GM23248 (cell line): ENCODE measurements at regions not wholly inside any gene's neighbourhood (a gene's known extent, or its start where the extent isn't known, plus 50 kb on each side); places are given as distances from the start of the nearest gene placed in this dataset.

Experiments
- DNase-seq: peaks from one replicate; pipeline ENCODE4 v3.0.0-alpha.2; 2015
- H2AFZ ChIP-seq: fragments of 200-600 bp; sonication (generic); 2 replicates; pipeline ENCODE4 v1.6.1; 2016; ENCODE audit warnings: antibody characterized with exemption
- H3F3A ChIP-seq: fragments of 200-600 bp; sonication (generic); 2 replicates; pipeline ENCODE4 v1.6.1; 2016; ENCODE audit warnings: mild to moderate bottlenecking, antibody characterized with exemption, mixed run types; ENCODE audit not compliant: insufficient read depth
- H3K27ac ChIP-seq: fragments of 200-600 bp; sonication (generic); 2 replicates; pipeline ENCODE4 v1.5.1; 2016; ENCODE audit warnings: mild to moderate bottlenecking
- H3K27me3 ChIP-seq: fragments of 200-600 bp; sonication (generic); replicated peaks from 2 replicates; pipeline ENCODE4 v1.6.1; 2016; ENCODE audit warnings: mild to moderate bottlenecking; ENCODE audit not compliant: insufficient read depth
- H3K36me3 ChIP-seq: fragments of 200-600 bp; sonication (generic); 2 replicates; pipeline ENCODE4 v1.6.1; 2016; ENCODE audit warnings: low read depth, mild to moderate bottlenecking
- H3K4me1 ChIP-seq: fragments of 200-600 bp; sonication (generic); 2 replicates; pipeline ENCODE4 v1.6.1; 2016; ENCODE audit warnings: mild to moderate bottlenecking; ENCODE audit not compliant: insufficient read depth
- H3K4me2 ChIP-seq: fragments of 200-600 bp; sonication (generic); one replicate; pipeline ENCODE4 v1.6.1; 2016; ENCODE audit warnings: mild to moderate bottlenecking; ENCODE audit not compliant: unreplicated experiment
- H3K4me3 ChIP-seq: fragments of 200-600 bp; sonication (generic); 2 replicates; pipeline ENCODE4 v1.5.1; 2016; ENCODE audit warnings: mild to moderate bottlenecking
- H3K79me2 ChIP-seq: fragments of 200-600 bp; sonication (generic); 2 replicates; pipeline ENCODE4 v1.6.1; 2016; ENCODE audit warnings: mild to moderate bottlenecking; ENCODE audit not compliant: insufficient read depth
- H3K9ac ChIP-seq: fragments of 200-600 bp; sonication (generic); 2 replicates; pipeline ENCODE4 v1.6.1; 2016; ENCODE audit warnings: mild to moderate bottlenecking
- H3K9me2 ChIP-seq: fragments of 200-600 bp; sonication (generic); 2 replicates; pipeline ENCODE4 v1.6.1; 2016; ENCODE audit warnings: mixed run types, mild to moderate bottlenecking, moderate library complexity; ENCODE audit not compliant: insufficient read depth
- H3K9me3 ChIP-seq: fragments of 200-600 bp; sonication (generic); one replicate; pipeline ENCODE4 v1.6.1; 2017; ENCODE audit warnings: low read depth
- H4K20me1 ChIP-seq: fragments of 200-600 bp; sonication (generic); 2 replicates; pipeline ENCODE4 v1.6.0; 2016; ENCODE audit not compliant: insufficient read depth
- EZH2 ChIP-seq: fragments of 200-600 bp; sonication (generic); IDR thresholded peaks from 2 replicates; pipeline ENCODE4 v1.6.1; 2018; ENCODE audit warnings: antibody characterized with exemption, mild to moderate bottlenecking; ENCODE audit not compliant: insufficient read depth, poor library complexity, severe bottlenecking
- EZH2phosphoT487 ChIP-seq: fragments of 200-600 bp; sonication (generic); IDR thresholded peaks from 2 replicates; pipeline ENCODE4 v1.6.1; 2018; ENCODE audit warnings: antibody characterized with exemption, moderate library complexity, mild to moderate bottlenecking, low read depth; ENCODE audit not compliant: insufficient read depth
- WGBS, 2 experiments: methylation state at CpG; one replicate each; pipeline ENCODE4 v1.1.6; 2015 to 2017; ENCODE audit warnings: low lambda C conversion rate in 2 of 2, low coverage in 1 of 2; ENCODE audit errors: missing lambda C conversion rate in 2 of 2; 5-methylcytosine and 5-hydroxymethylcytosine counted together
- in situ Hi-C: fragments of 300-500 bp; cut with MboI; formaldehyde crosslinking; loops from 2 replicates; pipeline ENCODE4 v1.15.0; 2020

- Histone ChIP-seq H3K4me3 (no peak overlapping the region), H3K36me3 (0 out of 2 replicates have a peak, but pooled peaks cover 2% of the 10 kb centered on the region), H3F3A (peaks cover 50% of the 10 kb centered on the region), H3K4me2 (no peak overlapping the region), H3K9ac (no peak overlapping the region), H3K27me3 (no peaks in the 10 kb centered on the region), H4K20me1 (no peaks in the 10 kb centered on the region), H2AFZ (no peak overlapping the region), H3K27ac (no peak overlapping the region), H3K9me2 (no peaks in the 10 kb centered on the region), H3K9me3 (no peaks in the 10 kb centered on the region), H3K4me1 (peaks cover 56% of the 10 kb centered on the region), H3K79me2 (no peaks in the 10 kb centered on the region)
- in situ Hi-C loops = loop anchor here (25.0 kb wide), 1 partner anchor 590 kb away; the partner anchor contains the start of gene MN1
- no peak for DNase-seq
- TF ChIP-seq EZH2phosphoT487 (no peak), EZH2 (no peak)
These were observed 564.8 kb downstream of the MIAT start for GRCh38 chr22:27222178-27222577.

GRCh38 chr22:27223317-27224177 lies 566.2 kb downstream of the MIAT start:
- no peaks in the 10 kb centered on the region for H3K79me2 ChIP-seq
- H3K4me2 ChIP-seq = peak overlapping the region; percentile 68
- H3K36me3 ChIP-seq = 0 out of 2 replicates have a peak, but pooled peaks cover 2% of the 10 kb centered on the region
- WGBS, 2 experiments = 0% methylated on average over 3 of the region's 3 CpGs
- H3K9me3 ChIP-seq = no peaks in the 10 kb centered on the region
- H3K27me3 ChIP-seq = no peaks in the 10 kb centered on the region
- no peaks in the 10 kb centered on the region for H4K20me1 ChIP-seq
- no peaks in the 10 kb centered on the region for H3K9me2 ChIP-seq
- DNase-seq = peak; percentile 96
- no peak overlapping the region for H2AFZ ChIP-seq
- in situ Hi-C loops = loop anchor here (25.0 kb wide), 1 partner anchor 589 kb away; the partner anchor contains the start of gene MN1
- peaks cover 50% of the 10 kb centered on the region for H3F3A ChIP-seq
- peak overlapping the region; percentile 92 for H3K27ac ChIP-seq
- TF ChIP-seq EZH2phosphoT487 = peak; percentile 86; the same call in 1 of the 2 replicates
- TF ChIP-seq EZH2 = no peak
- peak overlapping the region; percentile 74 for H3K9ac ChIP-seq
- H3K4me1 ChIP-seq = peaks cover 49% of the 10 kb centered on the region
- H3K4me3 ChIP-seq = peak overlapping the region; percentile 35

GRCh38 chr22:27224485-27225374 lies 567.3 kb downstream of the MIAT start:
- H3K4me1 ChIP-seq = peaks cover 45% of the 10 kb centered on the region
- no peaks in the 10 kb centered on the region for H4K20me1 ChIP-seq
- in situ Hi-C loops = loop anchor here (25.0 kb wide), 1 partner anchor 588 kb away; the partner anchor contains the start of gene MN1
- H3K4me2 ChIP-seq = peak overlapping the region; percentile 68
- WGBS, 2 experiments = 24 to 25% methylated on average over 18 of the region's 18 CpGs
- H3K36me3 ChIP-seq = 0 out of 2 replicates have a peak, but pooled peaks cover 2% of the 10 kb centered on the region
- TF ChIP-seq EZH2 (no peak), EZH2phosphoT487 (no peak)
- peak overlapping the region; percentile 35; the same call in 1 of the 2 replicates for H3K4me3 ChIP-seq
- H2AFZ ChIP-seq = peak overlapping the region; percentile 9; the same call in 1 of the 2 replicates
- H3K9ac ChIP-seq = peak overlapping the region; percentile 74
- no peaks in the 10 kb centered on the region for H3K27me3 ChIP-seq
- H3K27ac ChIP-seq = peak overlapping the region; percentile 92
- peaks cover 50% of the 10 kb centered on the region for H3F3A ChIP-seq
- no peaks in the 10 kb centered on the region for H3K9me2 ChIP-seq
- no peaks in the 10 kb centered on the region for H3K9me3 ChIP-seq
- DNase-seq = peak; percentile 79
- no peaks in the 10 kb centered on the region for H3K79me2 ChIP-seq

GRCh38 chr22:27226666-27227065 lies 569.3 kb downstream of the MIAT start:
- no peak overlapping the region for H2AFZ ChIP-seq
- peaks cover 33% of the 10 kb centered on the region for H3K4me1 ChIP-seq
- no peaks in the 10 kb centered on the region for H3K9me2 ChIP-seq
- H3K9ac ChIP-seq = no peak overlapping the region
- H3K79me2 ChIP-seq = no peaks in the 10 kb centered on the region
- in situ Hi-C loops = no loop called here
- no peaks in the 10 kb centered on the region for H3K36me3 ChIP-seq
- no peaks in the 10 kb centered on the region for H3K9me3 ChIP-seq
- peaks cover 45% of the 10 kb centered on the region for H3F3A ChIP-seq
- H4K20me1 ChIP-seq = no peaks in the 10 kb centered on the region
- no peaks in the 10 kb centered on the region for H3K27me3 ChIP-seq
- H3K4me3 ChIP-seq = no peak overlapping the region
- peak; percentile 60 for DNase-seq
- TF ChIP-seq EZH2phosphoT487 (no peak), EZH2 (no peak)
- 10 to 21% methylated on average over 3 of the region's 3 CpGs for WGBS, 2 experiments
- H3K27ac ChIP-seq = no peak overlapping the region
- H3K4me2 ChIP-seq = peak overlapping the region; percentile 19
